Endothelial cell of umbilical vein (primary cell): ENCODE measurements at regions not wholly inside any gene's neighbourhood (a gene's known extent, or its start where the extent isn't known, plus 50 kb on each side); places are given as distances from the start of the nearest gene placed in this dataset.

Experiments used
- CTCF ChIP-seq, 2 donors: IDR thresholded peaks; 1 replicate in 1 of 2; 2 replicates in 1 of 2; pipeline ENCODE4 v1.5.1; 2011; ENCODE audit warnings: low read length in 2 of 2, mild to moderate bottlenecking in 2 of 2, moderate library complexity in 2 of 2, control low read depth in 1 of 2, inconsistent platforms in 1 of 2, low read depth in 1 of 2; ENCODE audit not compliant: insufficient read depth in 1 of 2; ENCODE audit errors: extremely low read depth in 1 of 2
- MAX ChIP-seq: IDR thresholded peaks from 2 replicates; pipeline ENCODE4 v1.6.1; 2011; ENCODE audit not compliant: insufficient read depth, insufficient read length

- TF ChIP-seq MAX: no peak
- no peak for TF ChIP-seq CTCF (IDR thresholded peaks at IDR 0.05; ENCODE audit: extremely low read depth in 1 of 2, insufficient read depth in 1 of 2, low read depth in 1 of 2, low read length in 2 of 2)
Measured at GRCh38 chr4:175092114-175092513, 174.0 kb downstream of the ADAM29 start.
